ENCODE measurements at regions not wholly inside any gene's neighbourhood (a gene's known extent, or its start where the extent isn't known, plus 50 kb on each side); places are given as distances from the start of the nearest gene placed in this dataset.

DNA sequence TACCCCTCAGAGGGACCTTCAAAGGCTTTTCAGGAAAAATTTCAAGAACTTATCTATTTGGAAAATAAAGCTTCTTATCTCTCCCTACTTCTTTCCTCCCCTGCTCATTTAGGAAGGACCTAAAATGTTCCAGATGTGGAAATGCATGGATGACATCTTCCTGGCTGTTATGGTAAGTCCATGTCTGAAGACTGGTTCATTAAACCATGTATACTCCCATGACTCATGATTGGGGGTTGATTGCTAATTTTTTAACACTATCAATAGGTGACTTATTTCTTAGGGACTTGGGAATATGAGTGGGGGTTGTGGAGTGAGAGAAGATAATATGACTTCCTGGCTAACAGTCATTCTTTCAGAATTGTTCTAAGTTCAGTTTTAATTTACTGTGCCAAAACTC is 104.0 kb upstream of the PARD3B start:
- DNase-seq = no peak

DNA sequence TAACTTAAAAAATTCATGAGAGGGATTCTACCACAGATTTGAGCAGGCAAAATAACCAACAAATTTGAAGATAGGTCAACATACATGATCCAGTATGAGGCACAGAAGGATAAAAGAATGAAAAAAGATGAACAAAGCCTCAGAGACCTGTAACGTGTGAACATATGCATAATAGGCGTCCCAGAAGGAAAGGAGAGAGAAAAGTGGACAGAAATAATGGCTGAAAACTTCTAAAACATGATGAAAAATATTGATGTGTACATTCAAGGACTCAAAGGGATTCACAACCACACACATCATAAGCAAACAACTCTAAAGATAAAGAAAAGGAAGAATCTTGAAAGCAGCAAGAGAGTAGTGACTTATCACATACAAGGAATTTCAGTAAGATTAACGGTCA is 100.1 kb upstream of the PARD3B start:
- no peak for DNase-seq

DNA sequence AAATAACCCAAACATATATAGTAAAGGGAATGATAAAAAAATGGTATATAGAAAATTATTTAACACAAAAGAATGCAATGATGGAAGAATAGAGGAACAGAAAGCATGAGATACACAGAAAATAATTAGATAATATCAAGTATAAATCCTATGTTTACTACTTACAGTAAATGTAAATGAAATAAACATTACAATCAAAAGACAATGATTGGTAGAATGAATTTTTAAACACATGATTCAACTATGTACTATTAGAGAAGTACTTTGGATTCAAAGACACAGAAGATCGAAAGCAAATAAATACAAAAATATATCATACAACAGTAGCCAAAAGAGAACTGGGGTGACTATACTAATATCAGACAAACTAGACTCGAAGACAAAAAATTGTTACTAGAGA is 97.6 kb upstream of the PARD3B start:
- no peak for DNase-seq

DNA sequence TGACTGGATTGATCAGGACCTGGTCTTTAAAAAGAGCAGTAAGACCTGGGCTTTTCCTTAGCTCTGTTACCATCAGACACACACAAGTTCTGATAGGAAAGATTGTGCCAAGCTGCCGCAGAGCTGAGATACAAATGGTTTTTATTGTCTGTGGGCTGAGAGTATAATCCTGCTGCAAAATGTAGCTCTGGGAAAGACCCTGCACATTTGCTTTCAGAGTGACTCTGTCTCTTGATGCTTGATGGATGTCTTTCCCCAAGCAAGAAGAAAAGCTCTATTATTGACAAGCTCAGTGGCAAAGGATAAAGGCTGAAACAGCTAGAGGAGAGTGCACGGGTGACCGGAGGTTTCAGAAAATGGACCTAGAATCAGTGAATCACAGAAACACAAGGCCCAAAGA is 95.3 kb upstream of the PARD3B start:
- no peak for DNase-seq

DNA sequence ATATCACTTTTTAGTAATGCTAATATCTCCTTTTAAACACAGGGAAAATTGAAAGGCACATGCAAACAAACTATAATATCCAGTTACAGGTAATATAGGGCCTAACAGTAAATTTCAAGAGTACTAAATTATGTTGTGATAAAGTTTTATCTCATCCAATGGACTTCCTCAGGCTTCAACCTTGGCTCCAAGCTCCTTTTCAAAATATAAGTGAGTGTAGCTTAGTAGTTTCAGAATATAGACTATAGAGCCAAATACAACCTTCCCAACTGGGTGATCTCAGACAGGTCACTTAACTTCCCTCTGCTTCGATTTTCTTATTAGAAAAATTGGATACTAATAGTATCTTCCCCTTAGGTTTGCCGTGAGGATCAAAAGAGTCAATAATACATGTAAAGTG is 93.5 kb upstream of the PARD3B start:
- DNase-seq = no peak

DNA sequence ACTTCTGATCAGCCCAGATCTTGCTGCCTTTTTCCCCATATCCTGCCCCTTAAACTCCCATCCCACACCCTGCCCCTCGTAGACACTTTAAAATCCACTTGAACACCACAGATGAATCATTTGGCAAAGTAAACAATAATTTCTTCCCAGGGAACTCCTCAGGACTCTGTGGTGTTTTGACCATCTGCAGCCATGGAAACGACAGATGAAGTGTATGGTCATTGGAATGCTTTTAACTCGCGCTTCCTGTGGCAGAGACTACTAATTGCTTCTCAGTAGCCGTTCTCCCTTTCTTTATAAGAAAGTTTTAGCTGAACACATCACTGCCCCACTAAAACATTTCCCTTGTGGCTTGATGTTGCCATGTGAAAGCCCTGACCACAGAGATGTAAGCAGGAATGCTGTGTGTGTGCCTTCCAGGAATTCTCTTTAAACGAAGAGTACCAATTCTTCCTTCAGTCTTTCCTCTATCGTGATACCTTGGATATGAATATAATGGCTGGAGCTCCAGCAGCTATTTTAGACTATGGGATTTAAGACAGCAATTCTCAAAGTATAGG is 92.7 kb upstream of the PARD3B start:
- DNase-seq = peak; percentile 20

DNA sequence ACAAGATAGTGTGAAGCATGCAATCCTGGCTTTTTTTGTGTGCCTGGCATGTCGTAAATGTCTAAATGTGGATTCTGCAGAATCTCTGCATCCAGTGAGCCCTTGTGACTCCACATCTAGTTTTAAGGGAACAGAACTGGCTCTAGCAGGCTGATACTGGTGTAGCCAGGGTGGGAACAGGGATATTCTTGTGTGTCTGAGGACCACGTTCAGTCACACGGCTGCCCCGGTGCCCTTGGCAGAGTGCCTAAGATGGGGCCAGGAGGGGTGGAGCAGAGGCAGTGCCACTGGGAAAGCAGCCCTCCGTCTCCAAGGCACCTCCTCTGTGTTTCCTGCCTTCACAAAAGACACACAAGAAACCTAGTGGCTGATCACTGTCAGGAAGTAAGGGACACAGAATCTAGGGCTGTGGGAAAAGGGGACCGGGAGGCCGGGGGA is 91.5 kb upstream of the PARD3B start:
- DNase-seq = peak; percentile 9

DNA sequence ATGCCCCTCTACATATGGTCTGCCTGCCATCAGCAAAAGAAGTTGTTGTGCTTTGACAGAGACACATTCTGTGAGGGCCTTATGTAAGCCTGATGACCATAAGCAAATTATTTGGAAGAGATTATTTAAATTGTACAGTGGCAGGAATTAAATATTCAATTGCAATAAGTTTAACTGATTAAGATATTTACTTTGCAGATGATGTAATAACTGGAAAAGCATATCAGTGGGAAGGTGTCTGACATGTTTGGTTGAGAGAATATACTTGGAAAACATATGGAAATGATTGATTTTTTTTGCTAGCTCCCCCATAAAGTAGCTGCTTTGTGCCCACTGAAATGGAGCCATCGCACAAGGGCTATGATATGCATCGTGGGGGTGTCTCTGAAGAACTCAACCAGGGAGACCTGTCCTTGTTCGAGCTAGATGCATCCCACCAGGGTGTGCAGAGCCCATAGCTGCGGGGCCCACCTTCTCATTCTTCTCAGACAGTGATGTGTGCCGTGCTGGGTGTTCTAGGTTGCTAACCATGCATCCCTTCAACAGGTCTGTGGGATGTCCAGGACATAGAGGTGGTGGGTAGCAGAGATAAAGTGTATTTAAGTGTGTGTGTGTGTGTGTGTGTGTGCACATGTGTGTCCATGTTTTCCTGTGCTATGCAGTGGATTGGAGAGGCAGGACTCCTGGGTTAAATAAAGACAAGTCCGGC is 90.4 kb upstream of the PARD3B start:
- DNase-seq = no peak

DNA sequence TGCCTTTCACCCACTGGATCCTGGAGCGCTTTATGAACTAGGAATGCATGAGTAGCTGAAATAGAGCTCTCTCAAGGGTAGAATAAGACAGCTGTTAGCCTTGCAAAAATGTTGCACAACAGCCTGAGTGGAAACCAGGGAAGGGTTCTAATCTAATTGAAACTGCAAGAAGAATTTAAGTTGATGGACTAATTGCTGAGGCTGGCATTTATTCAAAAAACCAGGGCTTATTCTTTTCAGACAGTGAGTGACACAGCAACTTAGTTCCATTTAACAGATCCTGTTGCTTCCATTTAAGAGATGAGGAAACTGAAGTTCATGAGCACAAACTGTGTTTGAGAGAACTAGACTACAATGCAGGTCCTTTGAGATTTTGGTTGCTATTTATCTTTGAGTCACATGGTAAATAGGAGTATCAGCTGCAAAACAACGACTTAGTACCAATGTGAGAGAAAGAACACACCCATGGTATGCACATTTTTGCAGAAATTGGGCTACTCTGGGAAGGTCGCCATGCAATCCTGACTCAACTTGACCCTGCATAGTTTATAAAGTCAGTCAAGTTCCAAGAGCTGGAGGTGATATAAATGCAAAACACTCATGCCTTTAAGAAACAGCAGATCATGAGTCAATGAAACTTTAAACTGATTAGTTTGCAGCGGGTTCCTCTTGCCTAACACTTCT is 76.4 kb upstream of the PARD3B start:
- no peak for DNase-seq

DNA sequence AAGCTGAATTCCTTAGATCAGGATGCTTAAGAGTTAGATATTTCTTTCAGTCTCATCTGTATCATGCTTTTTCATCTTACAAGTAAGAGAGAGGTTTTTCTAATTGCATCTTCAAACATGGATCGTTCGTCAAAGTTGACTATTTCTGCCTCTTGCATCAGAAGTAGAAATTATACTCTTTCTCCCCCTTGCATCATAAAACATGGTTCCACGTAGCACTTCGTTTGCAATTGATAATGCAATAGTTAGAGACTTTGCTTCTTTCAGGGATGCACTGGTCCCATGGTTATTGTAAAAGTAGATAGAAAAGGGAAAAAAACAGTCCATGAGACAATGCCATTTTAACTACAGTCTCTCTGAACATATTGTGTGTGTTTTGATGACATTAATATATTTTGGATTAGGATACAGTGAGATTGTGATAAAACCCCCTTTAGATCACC is 75.1 kb upstream of the PARD3B start:
- DNase-seq = no peak

DNA sequence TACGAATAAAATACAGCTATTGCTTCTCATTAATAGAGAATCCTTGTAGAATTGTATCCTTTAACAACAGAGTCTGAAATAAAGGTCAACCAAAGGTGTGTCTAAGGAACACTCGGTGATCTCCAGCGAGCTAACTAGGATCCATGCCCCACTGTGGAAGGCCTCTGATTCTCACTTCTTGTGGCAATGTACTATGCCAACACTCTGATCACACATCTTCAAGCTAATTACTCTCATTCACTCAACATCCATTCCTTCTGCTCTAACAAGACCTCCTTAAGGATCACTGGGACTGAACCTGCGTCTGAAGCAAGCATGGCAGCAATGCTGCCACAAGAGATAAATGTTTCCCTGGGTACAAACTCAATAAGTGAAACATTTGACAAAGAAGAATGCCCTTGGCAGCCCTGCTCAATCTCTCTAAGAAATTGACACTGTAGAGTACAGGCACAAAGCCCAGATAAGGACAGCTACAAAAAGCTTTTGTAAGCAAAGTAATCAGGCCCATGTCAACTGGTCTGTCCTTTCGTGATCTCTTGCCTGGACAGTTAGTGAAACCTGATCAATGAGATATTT is 74.6 kb upstream of the PARD3B start:
- DNase-seq = no peak

DNA sequence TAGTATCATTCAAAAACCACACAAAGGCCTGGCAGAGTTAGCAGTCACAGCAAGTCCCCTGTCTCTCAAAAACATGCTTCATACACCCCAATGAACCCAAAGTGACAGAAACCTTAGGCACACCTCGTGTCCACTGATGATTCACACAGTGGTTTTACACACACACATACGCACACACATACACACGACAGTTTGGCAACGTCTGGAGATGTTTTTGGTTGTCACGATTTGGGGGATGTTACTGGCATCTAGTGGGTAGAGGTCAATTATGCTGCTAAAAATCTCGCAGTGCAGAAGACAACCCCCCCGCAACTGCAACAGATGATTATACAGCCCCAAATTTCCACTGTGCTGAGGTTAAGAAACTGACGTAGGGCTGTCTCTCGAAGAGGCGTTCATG is 72.9 kb upstream of the PARD3B start:
- DNase-seq = no peak

DNA sequence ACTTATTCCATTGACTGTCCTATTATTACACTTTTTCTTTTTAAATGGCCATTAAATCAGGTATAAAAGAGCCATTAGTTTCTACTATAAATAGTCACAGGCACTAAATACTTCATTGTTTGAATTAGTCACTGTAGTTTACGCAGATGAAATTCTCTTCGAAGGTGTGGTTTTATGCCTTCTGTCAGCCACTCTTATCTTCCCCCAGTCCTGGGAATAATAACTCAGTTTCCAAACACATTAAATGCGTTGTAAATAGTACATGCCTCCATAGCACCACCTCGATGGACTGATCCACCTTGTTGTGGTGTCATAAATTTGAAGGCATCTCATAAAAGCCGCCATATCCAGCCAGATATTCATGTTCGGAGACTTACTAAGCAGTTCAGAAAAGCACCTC is 72.1 kb upstream of the PARD3B start:
- no peak for DNase-seq

DNA sequence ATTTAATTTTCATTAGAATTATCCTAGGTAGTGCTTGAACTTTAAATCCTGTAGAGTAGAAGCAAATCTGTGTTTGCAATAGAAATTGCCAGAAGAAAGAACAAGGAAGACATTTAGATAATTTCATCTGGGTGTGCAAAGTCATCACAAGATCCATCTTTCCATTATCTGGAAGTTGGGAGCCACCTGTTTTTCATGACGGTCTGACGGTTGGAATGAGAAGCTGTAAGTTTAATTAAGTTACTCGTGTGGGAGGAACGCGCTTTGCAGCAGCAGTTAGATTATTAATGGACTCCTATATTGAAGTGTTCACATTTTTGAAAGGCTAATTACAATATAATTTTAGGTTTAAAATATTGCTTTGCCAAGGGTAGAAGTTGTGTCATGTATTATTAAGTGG is 69.9 kb upstream of the PARD3B start:
- no peak for DNase-seq

DNA sequence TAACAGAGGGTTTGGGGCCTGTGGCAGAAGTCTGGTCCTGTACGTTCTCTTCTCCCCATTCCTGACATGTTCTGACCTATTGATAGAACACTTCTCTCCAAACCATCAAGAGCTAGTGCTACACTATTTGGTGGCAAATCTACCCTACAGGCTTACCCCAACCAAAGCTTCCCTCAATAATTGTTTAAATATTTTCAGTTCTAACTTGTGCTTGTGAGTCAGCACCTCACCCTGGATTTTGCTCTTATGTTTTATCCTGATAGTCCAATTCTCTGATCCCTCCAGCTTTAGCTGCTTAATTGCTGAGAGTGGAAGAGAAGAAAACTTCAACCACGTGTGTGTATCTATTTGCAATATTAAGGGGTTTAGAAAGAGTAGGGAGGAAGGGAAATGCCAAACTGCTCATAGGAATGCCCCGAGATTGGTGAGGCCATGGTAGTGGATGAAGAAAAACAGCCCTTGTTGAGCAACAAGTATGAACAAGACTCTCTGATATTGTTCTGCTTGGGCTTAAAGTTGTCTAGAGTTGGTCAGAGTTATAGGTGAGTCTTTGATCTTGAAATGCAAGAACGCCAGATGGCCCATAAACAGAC is 67.8 kb upstream of the PARD3B start:
- DNase-seq = no peak

DNA sequence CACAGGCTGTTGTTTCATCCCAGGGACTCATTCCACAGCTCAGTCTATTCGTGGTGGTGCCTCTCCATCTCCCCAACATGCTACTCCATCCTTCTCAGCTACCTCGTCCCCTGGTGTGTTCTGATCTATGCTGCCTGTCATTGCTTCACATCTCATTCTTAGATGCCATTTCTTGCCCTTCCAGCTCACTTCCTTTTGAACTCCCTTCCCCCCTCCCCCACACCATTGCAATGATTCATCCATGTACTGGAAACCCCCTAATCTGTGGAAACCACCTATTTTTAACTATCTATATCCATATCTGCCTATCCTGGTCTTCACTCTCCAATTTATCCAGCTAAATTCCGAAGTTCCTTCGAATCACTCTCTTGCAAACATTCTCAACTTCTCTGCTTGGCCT is 65.7 kb upstream of the PARD3B start:
- no peak for DNase-seq

DNA sequence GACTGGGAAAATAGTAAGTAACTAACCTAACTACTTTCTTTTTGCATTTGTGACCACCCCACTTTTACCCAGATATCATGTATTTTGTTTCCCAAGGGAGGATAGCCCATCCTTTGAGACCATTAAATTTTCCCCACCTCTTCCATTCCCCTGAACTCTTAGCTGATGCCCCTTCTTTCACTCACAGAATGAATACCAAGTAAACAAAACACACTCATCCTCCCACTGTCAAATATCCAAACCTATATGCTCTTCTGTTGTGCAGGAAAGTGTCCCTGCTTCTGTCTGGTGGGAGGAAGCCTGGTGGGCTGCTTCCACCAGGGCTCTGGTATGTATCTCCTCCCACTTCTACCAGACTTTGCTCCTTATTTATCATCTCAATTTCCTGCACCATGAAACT is 64.6 kb upstream of the PARD3B start:
- DNase-seq = no peak

DNA sequence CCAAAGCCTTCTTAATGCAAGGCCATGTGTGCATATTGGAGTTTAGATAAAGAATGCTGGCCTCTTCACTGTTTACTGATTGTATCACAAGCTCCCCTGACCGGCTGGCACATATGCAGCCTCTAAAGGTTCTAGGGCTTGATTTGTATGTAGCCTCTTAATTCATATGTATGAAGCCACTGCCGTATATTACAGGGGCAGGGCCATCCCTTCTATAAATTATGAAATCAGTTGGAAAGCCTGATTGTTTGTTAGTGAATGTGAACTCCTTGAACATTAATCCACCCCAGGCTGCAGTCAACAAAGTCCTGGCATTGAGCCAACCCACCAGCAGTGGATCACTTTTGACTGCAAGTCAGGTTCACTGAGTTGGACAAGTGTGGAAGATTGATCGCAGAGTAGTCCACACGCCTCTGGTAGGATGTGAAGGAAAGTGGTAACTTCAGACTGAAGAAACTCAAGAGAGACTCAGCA is 61.6 kb upstream of the PARD3B start:
- peak; percentile 37 for DNase-seq

DNA sequence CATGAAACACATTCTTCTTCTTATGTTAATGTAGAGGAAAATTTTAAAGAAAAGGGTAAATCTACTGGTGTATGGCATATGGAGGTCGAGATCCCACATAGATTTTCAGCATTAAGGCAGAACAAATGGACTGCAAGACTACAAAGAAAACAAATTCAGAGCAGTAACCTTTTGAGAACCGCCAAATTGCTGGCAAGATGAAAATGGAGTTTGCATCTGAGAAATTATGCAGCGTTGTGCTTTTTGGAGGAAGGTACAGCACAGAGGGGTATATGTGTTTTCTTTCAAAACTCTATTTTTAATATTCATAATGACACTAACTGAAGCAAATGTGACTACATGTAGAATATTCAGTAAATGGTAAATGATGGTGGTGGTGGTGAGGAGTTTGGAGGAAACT is 59.0 kb upstream of the PARD3B start:
- no peak for DNase-seq

DNA sequence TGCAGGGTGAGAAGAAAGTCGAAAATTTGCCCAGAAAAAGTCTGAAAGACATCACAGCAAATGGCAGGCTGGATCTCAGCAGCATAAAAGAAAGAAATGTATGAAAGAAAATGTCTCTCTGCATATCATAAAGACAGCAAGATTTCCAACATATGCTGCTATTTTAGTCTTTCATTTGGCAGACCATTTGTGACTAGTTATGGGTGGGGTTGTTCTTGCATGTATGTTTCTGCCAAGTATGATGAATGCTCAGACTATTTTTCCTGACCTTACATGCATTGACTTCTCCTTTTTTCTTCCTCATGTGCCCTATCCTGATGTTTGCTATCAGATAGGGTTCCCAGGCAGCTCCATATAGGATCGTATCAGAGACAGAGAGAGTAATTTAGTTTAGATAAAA is 58.5 kb upstream of the PARD3B start:
- DNase-seq = no peak

DNA sequence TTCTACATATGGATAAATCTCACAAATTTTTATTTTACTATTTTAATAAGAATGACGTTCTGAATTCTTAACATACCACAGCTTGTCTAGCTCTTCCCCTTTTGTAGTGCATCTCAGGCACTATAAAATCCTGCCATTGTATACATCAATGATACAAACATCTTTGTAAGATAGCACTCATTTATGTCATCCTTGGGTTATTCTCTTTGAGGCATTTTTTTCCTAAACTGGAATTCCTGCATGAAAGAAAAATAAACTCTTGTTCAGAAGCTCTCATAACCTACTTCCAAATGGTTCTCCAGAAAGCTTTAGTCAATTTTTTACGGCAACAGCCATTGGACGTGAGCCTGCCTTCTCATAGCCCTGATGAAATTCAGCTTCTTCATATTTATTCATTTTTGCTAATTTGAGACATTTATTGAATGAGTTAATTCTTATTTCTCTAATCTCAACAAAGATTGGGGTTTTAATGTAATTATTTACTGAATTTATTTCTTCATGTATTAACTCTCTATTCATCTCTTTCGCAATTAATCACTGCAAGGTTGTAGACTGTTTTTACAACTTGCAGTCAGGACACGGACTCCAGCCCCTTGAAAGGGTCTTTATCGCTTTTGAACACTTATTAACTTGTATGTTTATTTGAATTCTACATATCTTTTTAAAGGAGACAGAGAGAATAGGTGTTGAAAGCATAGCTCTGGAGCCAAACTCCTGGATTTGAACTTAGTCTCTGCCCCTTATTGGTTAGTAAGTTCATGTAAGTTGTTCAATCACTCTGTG is 57.6 kb upstream of the PARD3B start:
- DNase-seq = no peak

DNA sequence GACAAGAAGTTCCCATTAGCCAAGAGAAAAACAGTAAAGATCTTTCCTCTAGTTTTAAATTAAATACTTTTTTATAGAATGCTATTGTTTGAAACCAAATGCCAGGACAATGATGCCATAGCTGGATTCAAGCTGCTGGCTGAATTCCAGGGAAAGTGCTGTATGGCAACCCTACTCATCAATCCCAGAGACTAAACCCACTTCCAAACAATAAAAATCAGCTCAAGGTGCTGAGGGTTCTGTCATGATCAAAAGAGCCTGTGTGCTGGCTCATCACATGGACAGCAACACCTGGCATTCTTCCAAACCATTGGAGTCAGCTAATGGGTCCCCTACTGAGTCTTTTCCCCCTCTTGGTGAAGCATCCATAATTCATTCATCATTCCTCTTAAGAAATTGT is 53.7 kb upstream of the PARD3B start:
- no peak for DNase-seq

DNA sequence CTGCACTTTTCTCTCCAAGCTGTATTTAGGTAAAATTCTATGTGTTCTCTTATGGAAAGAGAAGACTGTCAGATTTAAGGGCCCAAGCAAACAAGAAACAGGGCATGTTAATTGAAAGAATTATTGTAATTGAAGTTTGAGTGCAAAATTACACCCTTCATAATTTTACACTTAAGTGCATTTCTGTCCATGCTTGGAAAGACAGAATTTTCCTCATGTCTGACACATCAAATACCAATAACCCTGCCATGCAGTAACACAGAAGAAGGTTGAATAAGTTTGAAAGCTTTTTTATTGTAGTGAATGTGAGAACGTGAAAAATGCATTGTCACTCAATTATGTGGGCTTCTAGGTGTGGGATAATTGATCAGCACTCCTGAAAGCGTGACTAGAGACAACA is 52.9 kb upstream of the PARD3B start:
- no peak for DNase-seq

Measured in NCI-H774 (cell line).